HEK293 (cell line): ENCODE measurements at regions not wholly inside any gene's neighbourhood (a gene's known extent, or its start where the extent isn't known, plus 50 kb on each side); places are given as distances from the start of the nearest gene placed in this dataset.

Experiments used
- CTCF ChIA-PET: fragments of 350-600 bp; formaldehyde crosslinking; extraction: SDS; loops from one replicate; lab custom pipeline; 2021; ENCODE audit warnings: antibody characterized with exemption; lab: Yijun Ruan, JAX
- POLR2A ChIA-PET: fragments of 300-600 bp; formaldehyde crosslinking; extraction: SDS; loops from one replicate; lab custom pipeline; 2020; ENCODE audit warnings: antibody characterized with exemption, inconsistent platforms; lab: Yijun Ruan, JAX
- H3K27ac ChIP-seq: fragments of 200-500 bp; sonication (Bioruptor generic); 2 replicates; pipeline ENCODE4 v1.5.1; 2014; ENCODE audit warnings: low read depth, low read length, control low read depth, inconsistent platforms; ENCODE audit errors: extremely low read depth
- H3K36me3 ChIP-seq, 2 experiments: fragments of 200-500 bp in 1 of 2; sonication (Bioruptor generic) in 1 of 2; 1 replicate in 1 of 2; 2 replicates in 1 of 2; pipeline ENCODE4 v1.5.1; 2014 to 2017; ENCODE audit warnings: inconsistent platforms in 2 of 2, low read length in 2 of 2; ENCODE audit not compliant: control insufficient read depth in 2 of 2, insufficient read depth in 1 of 2
- H3K4me1 ChIP-seq: fragments of 200-500 bp; sonication (Bioruptor generic); 2 replicates; pipeline ENCODE4 v1.5.1; 2014; ENCODE audit warnings: mild to moderate bottlenecking, low read length, inconsistent platforms; ENCODE audit not compliant: control insufficient read depth, insufficient read depth
- H3K4me3 ChIP-seq: 2 replicates; pipeline ENCODE4 v1.5.1; 2011; ENCODE audit warnings: low read depth, mild to moderate bottlenecking, control low read depth, low read length, moderate library complexity
- H3K9me3 ChIP-seq: fragments of 200-500 bp; sonication (Bioruptor generic); 2 replicates; pipeline ENCODE4 v1.5.1; 2014; ENCODE audit warnings: low read depth, low read length, inconsistent platforms; ENCODE audit not compliant: control insufficient read depth, insufficient read depth
- HOXA7 ChIP-seq: sonication (generic); formaldehyde crosslinking; IDR thresholded peaks from 2 replicates; pipeline ENCODE4 v1.8.1; 2022; ENCODE audit warnings: missing genetic modification reagents, borderline replicate concordance
- KLF10 ChIP-seq: fragments of 450-650 bp; IDR thresholded peaks from 2 replicates; pipeline ENCODE4 v1.5.1; 2018; ENCODE audit warnings: missing biosample characterization, mild to moderate bottlenecking, missing genetic modification characterization
- PRDM2 ChIP-seq: fragments of 450-650 bp; formaldehyde crosslinking; IDR thresholded peaks from 2 replicates; pipeline ENCODE4 v1.5.1; 2016; ENCODE audit warnings: missing biosample characterization, missing genetic modification characterization, borderline replicate concordance
- ZIC2 ChIP-seq: fragments of 450-650 bp; formaldehyde crosslinking; IDR thresholded peaks from 2 replicates; pipeline ENCODE4 v1.5.1; 2016; ENCODE audit warnings: missing biosample characterization, missing genetic modification characterization
- ZNF157 ChIP-seq: fragments of 450-650 bp; formaldehyde crosslinking; IDR thresholded peaks from 2 replicates; pipeline ENCODE4 v1.5.1; 2016; ENCODE audit warnings: missing biosample characterization, missing genetic modification characterization
- ZNF266 ChIP-seq: fragments of 450-650 bp; formaldehyde crosslinking; IDR thresholded peaks from 2 replicates; pipeline ENCODE4 v1.5.1; 2016; ENCODE audit warnings: missing biosample characterization, missing genetic modification characterization, low read depth
- ZNF398 ChIP-seq: fragments of 450-650 bp; formaldehyde crosslinking; IDR thresholded peaks from 2 replicates; pipeline ENCODE4 v1.5.1; 2017; ENCODE audit warnings: missing biosample characterization, missing genetic modification characterization
- ZNF521 ChIP-seq: fragments of 450-650 bp; formaldehyde crosslinking; IDR thresholded peaks from 2 replicates; pipeline ENCODE4 v1.5.1; 2017; ENCODE audit warnings: missing biosample characterization, mild to moderate bottlenecking, missing genetic modification characterization
- ZNF768 ChIP-seq: fragments of 450-650 bp; formaldehyde crosslinking; IDR thresholded peaks from 2 replicates; pipeline ENCODE4 v1.5.1; 2018; ENCODE audit warnings: missing biosample characterization, mild to moderate bottlenecking, missing genetic modification characterization
- TF ChIP-seq, protein P1 (sequence below): fragments of 450-650 bp; formaldehyde crosslinking; IDR thresholded peaks from 2 replicates; pipeline ENCODE4 v1.5.1; 2016; ENCODE audit warnings: missing biosample characterization, missing genetic modification characterization
- TF ChIP-seq, protein P2 (sequence below): fragments of 450-650 bp; formaldehyde crosslinking; IDR thresholded peaks from 2 replicates; pipeline ENCODE4 v1.5.1; 2016; ENCODE audit warnings: missing biosample characterization, missing genetic modification characterization
- TF ChIP-seq, protein P3 (sequence below): fragments of 450-650 bp; formaldehyde crosslinking; IDR thresholded peaks from 2 replicates; pipeline ENCODE4 v1.5.1; 2016; ENCODE audit warnings: missing biosample characterization, missing genetic modification characterization, borderline replicate concordance
- TF ChIP-seq, protein P4 (sequence below): fragments of 450-650 bp; formaldehyde crosslinking; IDR thresholded peaks from 2 replicates; pipeline ENCODE4 v1.5.1; 2016; ENCODE audit warnings: missing biosample characterization, missing genetic modification characterization
- TF ChIP-seq, protein P5 (sequence below): fragments of 450-650 bp; formaldehyde crosslinking; IDR thresholded peaks from 2 replicates; pipeline ENCODE4 v1.5.1; 2016; ENCODE audit warnings: missing biosample characterization, missing genetic modification characterization

DNA sequence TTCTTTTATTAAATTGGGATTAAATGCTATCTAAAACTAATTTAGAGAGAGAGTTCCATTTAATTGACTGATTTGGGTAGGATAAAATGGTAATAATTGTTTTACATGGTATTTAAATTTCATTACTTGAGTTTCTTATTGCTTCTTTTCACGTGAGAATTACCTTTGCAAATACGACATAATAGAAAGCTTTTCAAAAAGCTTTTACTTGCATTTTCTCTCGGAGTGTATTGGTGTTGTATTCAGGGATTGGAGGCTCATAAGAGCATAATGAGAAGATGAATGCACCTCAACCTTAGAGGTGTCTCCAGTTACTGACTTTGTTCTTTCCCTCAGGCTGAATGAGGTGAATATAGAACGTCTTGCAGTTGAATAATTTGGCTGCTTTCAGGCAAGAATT lies 67.4 kb upstream of the CPHXL start:
- TF ChIP-seq, protein P1, sequence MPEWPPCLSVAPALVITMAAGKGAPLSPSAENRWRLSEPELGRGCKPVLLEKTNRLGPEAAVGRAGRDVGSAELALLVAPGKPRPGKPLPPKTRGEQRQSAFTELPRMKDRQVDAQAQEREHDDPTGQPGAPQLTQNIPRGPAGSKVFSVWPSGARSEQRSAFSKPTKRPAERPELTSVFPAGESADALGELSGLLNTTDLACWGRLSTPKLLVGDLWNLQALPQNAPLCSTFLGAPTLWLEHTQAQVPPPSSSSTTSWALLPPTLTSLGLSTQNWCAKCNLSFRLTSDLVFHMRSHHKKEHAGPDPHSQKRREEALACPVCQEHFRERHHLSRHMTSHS (tag by site-specific recombination): no peak
- TF ChIP-seq KLF10 (tag by site-specific recombination) (no peak), ZNF398 (tag by site-specific recombination) (no peak), ZNF521 (tag by site-specific recombination) (no peak)
- TF ChIP-seq, protein P2, sequence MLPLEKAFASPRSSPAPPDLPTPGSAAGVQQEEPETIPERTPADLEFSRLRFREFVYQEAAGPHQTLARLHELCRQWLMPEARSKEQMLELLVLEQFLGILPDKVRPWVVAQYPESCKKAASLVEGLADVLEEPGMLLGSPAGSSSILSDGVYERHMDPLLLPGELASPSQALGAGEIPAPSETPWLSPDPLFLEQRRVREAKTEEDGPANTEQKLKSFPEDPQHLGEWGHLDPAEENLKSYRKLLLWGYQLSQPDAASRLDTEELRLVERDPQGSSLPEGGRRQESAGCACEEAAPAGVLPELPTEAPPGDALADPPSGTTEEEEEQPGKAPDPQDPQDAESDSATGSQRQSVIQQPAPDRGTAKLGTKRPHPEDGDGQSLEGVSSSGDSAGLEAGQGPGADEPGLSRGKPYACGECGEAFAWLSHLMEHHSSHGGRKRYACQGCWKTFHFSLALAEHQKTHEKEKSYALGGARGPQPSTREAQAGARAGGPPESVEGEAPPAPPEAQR: no peak
- TF ChIP-seq, protein P3, sequence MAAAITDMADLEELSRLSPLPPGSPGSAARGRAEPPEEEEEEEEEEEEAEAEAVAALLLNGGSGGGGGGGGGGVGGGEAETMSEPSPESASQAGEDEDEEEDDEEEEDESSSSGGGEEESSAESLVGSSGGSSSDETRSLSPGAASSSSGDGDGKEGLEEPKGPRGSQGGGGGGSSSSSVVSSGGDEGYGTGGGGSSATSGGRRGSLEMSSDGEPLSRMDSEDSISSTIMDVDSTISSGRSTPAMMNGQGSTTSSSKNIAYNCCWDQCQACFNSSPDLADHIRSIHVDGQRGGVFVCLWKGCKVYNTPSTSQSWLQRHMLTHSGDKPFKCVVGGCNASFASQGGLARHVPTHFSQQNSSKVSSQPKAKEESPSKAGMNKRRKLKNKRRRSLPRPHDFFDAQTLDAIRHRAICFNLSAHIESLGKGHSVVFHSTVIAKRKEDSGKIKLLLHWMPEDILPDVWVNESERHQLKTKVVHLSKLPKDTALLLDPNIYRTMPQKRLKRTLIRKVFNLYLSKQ (tag by site-specific recombination): no peak
- Histone ChIP-seq H3K9me3 (no peaks in the 10 kb centered on the region), H3K4me1 (no peaks in the 10 kb centered on the region), H3K27ac (no peak overlapping the region), H3K36me3 (no peaks in the 10 kb centered on the region), H3K4me3 (no peak overlapping the region)
- ChIA-PET POLR2A (no interaction called here), CTCF (interaction anchor here (1.2 kb wide), 1 partner anchor 1376 kb away, joined by 3 read pairs; no protein-coding TSS in a partner anchor)

- H3K36me3 ChIP-seq: no peaks in the 10 kb centered on the region
- CTCF ChIA-PET: no interaction called here
- POLR2A ChIA-PET: no interaction called here
- no peak overlapping the region for H3K27ac ChIP-seq
- no peak overlapping the region for H3K4me3 ChIP-seq
- H3K9me3 ChIP-seq: no peaks in the 10 kb centered on the region
- H3K4me1 ChIP-seq: no peaks in the 10 kb centered on the region
- no peak for TF ChIP-seq HOXA7 (CRISPR knock-in tag)
- no peak for TF ChIP-seq PRDM2 (tag by site-specific recombination)
Measured at GRCh38 chr16:75794426-75794825, 68.1 kb upstream of the CPHXL start.

DNA sequence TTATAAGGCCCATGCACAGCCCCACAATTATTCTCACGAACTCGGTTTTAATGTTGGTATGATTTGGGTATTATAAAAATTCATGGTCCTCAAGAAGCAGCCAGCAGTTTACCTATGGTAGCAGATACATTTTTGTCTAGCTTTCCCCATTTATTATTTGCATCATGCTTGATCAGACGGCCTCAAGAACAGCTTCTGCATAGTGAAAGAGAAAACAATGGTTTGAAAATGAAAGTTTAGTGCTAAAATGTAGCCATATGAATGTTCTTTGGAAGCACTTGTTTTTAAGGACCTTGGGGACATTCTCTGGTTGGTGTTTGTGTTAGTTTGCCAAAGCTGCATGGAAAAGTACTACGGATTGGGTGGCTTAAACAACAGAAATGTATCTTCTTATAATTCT lies 72.4 kb upstream of the CPHXL start:
- Histone ChIP-seq H3K27ac (no peak overlapping the region), H3K4me3 (no peak overlapping the region), H3K36me3 (no peaks in the 10 kb centered on the region), H3K9me3 (no peaks in the 10 kb centered on the region), H3K4me1 (no peaks in the 10 kb centered on the region)
- ChIA-PET POLR2A (no interaction called here), CTCF (interaction anchor here (0.5 to 1.1 kb wide), 4 partner anchors 9 to 1408 kb away, joined by 3 to 4 read pairs (median 3); no protein-coding TSS in a partner anchor)
- TF ChIP-seq, protein P4, sequence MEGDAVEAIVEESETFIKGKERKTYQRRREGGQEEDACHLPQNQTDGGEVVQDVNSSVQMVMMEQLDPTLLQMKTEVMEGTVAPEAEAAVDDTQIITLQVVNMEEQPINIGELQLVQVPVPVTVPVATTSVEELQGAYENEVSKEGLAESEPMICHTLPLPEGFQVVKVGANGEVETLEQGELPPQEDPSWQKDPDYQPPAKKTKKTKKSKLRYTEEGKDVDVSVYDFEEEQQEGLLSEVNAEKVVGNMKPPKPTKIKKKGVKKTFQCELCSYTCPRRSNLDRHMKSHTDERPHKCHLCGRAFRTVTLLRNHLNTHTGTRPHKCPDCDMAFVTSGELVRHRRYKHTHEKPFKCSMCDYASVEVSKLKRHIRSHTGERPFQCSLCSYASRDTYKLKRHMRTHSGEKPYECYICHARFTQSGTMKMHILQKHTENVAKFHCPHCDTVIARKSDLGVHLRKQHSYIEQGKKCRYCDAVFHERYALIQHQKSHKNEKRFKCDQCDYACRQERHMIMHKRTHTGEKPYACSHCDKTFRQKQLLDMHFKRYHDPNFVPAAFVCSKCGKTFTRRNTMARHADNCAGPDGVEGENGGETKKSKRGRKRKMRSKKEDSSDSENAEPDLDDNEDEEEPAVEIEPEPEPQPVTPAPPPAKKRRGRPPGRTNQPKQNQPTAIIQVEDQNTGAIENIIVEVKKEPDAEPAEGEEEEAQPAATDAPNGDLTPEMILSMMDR (tag by site-specific recombination): no peak
- TF ChIP-seq ZNF266 (tag by site-specific recombination) (no peak), ZIC2 (tag by site-specific recombination) (no peak), ZNF768 (tag by site-specific recombination) (no peak), ZNF157 (tag by site-specific recombination) (no peak)
- TF ChIP-seq, protein P5, sequence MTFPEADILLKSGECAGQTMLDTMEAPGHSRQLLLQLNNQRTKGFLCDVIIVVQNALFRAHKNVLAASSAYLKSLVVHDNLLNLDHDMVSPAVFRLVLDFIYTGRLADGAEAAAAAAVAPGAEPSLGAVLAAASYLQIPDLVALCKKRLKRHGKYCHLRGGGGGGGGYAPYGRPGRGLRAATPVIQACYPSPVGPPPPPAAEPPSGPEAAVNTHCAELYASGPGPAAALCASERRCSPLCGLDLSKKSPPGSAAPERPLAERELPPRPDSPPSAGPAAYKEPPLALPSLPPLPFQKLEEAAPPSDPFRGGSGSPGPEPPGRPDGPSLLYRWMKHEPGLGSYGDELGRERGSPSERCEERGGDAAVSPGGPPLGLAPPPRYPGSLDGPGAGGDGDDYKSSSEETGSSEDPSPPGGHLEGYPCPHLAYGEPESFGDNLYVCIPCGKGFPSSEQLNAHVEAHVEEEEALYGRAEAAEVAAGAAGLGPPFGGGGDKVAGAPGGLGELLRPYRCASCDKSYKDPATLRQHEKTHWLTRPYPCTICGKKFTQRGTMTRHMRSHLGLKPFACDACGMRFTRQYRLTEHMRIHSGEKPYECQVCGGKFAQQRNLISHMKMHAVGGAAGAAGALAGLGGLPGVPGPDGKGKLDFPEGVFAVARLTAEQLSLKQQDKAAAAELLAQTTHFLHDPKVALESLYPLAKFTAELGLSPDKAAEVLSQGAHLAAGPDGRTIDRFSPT (tag by site-specific recombination): no peak
